ENCODE measurements at regions not wholly inside any gene's neighbourhood (a gene's known extent, or its start where the extent isn't known, plus 50 kb on each side); places are given as distances from the start of the nearest gene placed in this dataset.

- H3K27ac ChIP-seq, result no peak overlapping the region
- ChIA-PET CTCF (no interaction called here), POLR2A (ENCODE audit: low non-redundant PET) (no interaction called here)
- TF ChIP-seq CTCF (conservative IDR thresholded peaks at IDR 0.05; ENCODE audit: low read depth), result no peak
- DNase-seq (ENCODE audit: low spot score), result no peak
Observed at GRCh38 chr7:25653384-25653783, 425.1 kb upstream of the NPVF start.

- TF ChIP-seq CTCF (conservative IDR thresholded peaks at IDR 0.05; ENCODE audit: low read depth), result no peak
- no peak for DNase-seq (ENCODE audit: low spot score)
- POLR2A ChIA-PET (ENCODE audit: low non-redundant PET), result no interaction called here
- H3K27ac ChIP-seq, result no peak overlapping the region
- CTCF ChIA-PET, result interaction anchor here (0.7 kb wide), 2 partner anchors 25 to 65 kb away, joined by 3 read pairs; no protein-coding TSS in a partner anchor
Observed at GRCh38 chr7:25656071-25656470, 427.8 kb upstream of the NPVF start.

- POLR2A ChIA-PET (ENCODE audit: low non-redundant PET), result no interaction called here
- CTCF ChIA-PET, result interaction anchor here (0.7 kb wide), 2 partner anchors 24 to 64 kb away, joined by 3 read pairs; no protein-coding TSS in a partner anchor
Observed at GRCh38 chr7:25656581-25657026, 428.3 kb upstream of the NPVF start.

GRCh38 chr7:25658375-25658774 is 430.1 kb upstream of the NPVF start:
- no peak overlapping the region for H3K27ac ChIP-seq
- POLR2A ChIA-PET (ENCODE audit: low non-redundant PET), result no interaction called here
- TF ChIP-seq CTCF (conservative IDR thresholded peaks at IDR 0.05; ENCODE audit: low read depth), result no peak
- no peak for DNase-seq (ENCODE audit: low spot score)
- CTCF ChIA-PET, result no interaction called here

More at GRCh38 chr7:25656581-25657026, 428.3 kb upstream of the NPVF start:
- no peak for TF ChIP-seq CTCF (conservative IDR thresholded peaks at IDR 0.05; ENCODE audit: low read depth)
- DNase-seq (ENCODE audit: low spot score), result no peak
- no peak overlapping the region for H3K27ac ChIP-seq

GRCh38 chr7:25659841-25660240 is 431.6 kb upstream of the NPVF start:
- ChIA-PET CTCF (no interaction called here), POLR2A (ENCODE audit: low non-redundant PET) (interaction anchor here (0.7 kb wide), 1 partner anchor 1470 kb away, joined by 3 read pairs; the partner anchor contains the start of gene HOXA4)
- no peak overlapping the region for H3K27ac ChIP-seq
- no peak for TF ChIP-seq CTCF (conservative IDR thresholded peaks at IDR 0.05; ENCODE audit: low read depth)
- DNase-seq (ENCODE audit: low spot score), result no peak

GRCh38 chr7:25662841-25663800 is 434.8 kb upstream of the NPVF start:
- ChIA-PET CTCF (interaction anchor here (0.7 kb wide), 1 partner anchor 37 kb away, joined by 3 read pairs; no protein-coding TSS in a partner anchor), POLR2A (ENCODE audit: low non-redundant PET) (no interaction called here)
- no peak for TF ChIP-seq CTCF (conservative IDR thresholded peaks at IDR 0.05; ENCODE audit: low read depth)
- DNase-seq (ENCODE audit: low spot score), result no peak
- no peak overlapping the region for H3K27ac ChIP-seq

Data from RWPE1 (cell line).